NCI-H1092 (cell line): ENCODE measurements at regions not wholly inside any gene's neighbourhood (a gene's known extent, or its start where the extent isn't known, plus 50 kb on each side); places are given as distances from the start of the nearest gene placed in this dataset.
"Not testable (repeated sequence)": the region's sequence is repeated elsewhere in the genome, so short reads cannot be mapped to it uniquely, and the experiment has no call there.

Experiments
- DNase-seq: peaks from one replicate; lab custom pipeline; 2025; lab: John Stamatoyannopoulos, UW

DNA sequence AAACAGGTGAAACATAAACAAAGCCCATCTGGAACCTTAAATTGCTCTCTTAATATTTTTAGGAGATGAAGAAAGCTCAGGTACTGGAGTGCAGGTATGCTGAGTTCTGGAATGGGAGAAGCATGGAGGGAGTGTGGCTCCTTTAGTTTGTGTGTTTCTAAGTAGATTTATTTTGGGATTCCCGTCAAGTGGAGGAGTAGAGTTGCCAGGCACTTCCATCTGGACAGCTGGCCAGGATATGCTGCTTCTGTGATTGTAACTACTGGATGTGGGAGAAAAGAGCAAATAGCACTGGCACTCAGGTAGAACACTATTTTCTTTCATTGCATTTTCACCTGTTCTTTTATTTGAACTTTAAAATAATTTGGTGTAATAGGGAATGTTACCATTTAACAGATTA, 182.3 kb upstream of the MAST4 start:
- DNase-seq = no peak

DNA sequence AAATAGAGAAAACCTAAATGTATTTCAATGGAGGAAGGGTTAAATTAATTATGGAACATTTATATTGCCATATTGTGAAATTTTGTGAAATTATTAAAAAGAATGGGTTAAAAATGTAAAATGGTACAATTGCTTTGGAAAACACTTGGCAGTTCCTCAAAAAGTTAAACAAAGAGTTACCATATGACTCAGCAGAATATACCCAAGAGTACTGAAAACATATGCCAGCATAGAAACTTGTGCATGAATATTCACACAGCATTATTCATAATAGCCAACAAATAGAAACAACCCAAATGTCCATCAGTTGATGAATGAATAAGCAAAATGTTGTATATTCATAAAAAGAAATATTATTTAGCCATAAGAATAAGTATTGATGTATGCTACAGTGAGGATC, 181.0 kb upstream of the MAST4 start:
- no peak for DNase-seq

- no peak for DNase-seq
Observed at GRCh38 chr5:66416698-66417097, 179.5 kb upstream of the MAST4 start.

DNA sequence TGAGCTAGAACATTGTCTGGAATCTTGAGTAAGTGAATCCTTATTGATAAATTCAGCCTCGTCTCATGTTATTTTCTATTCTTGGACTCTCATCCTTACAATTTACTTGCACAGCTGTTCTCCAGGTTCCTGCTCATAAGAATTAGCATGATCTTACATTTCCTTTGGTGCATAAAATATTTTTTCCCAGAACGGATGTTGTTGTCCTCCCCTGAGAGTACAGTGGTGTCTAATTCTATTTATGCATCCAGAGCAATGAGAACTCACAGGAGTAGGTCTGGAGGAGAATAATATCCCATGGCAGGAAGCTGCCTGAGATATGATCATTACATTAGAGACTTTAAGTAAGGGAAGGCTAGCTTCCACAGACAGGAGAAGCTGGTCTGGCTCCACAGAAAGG, 178.4 kb upstream of the MAST4 start:
- no peak for DNase-seq

DNA sequence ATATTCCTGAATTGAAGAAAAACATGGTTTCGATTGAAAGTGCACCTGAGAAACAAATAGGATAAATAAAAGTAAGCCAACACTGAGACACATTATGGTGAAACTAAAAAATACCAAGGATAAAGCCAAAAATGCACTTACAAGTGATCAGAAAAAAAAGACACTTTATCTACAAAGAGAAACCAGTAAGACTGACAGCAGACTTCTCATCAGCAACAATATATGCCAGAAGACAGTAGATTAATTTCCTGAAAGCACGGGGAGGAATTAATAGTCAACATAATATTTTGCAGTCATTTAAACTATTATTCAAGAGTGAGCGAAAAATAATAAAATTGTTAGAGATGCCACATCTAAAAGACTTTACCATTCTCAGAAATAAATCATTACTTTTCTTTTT, 172.7 kb upstream of the MAST4 start:
- DNase-seq = no peak

DNA sequence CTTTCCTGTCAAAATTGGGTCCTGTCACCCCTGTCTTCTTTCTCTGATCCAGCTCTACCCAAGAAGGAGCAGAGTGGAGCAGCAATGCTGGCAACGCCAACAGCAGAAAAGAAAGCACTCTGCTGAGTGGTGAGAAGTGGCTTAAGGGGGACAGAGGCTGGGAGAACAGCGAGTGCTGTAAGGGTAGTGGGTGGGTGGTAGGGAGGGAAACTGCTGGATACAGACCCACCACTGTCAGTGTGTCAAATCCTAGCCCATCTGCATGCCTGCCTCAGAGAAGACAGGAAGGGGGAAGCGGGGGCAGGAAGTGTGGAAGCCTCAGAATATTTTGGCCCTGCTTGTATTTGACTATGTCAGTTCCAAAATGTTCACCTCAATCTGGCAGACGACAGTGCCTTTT, 170.4 kb upstream of the MAST4 start:
- DNase-seq = no peak

GRCh38 chr5:66426259-66427138, 169.7 kb upstream of the MAST4 start:
- no peak for DNase-seq

- DNase-seq = no peak
Observed at GRCh38 chr5:66427139-66427442, 169.1 kb upstream of the MAST4 start.

DNA sequence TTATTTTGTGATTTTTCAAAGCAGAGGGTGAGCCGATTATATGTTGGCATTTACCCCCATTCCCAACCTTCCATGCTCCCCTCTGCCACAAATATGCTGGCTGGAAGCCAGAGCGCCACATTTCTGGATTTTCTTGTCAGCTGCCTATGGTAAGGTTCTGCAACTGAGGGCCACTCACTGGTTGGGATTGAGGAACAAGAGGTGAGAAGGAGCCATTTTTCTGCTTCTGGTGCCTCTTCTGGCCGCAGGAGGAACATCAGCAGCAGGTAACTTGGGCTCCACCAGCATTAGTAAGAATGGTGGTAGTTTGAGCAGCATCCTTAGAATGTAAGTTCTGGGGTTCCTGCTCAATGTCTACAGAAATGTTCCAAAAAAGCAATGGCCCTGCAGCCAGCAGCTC, 159.5 kb upstream of the MAST4 start:
- DNase-seq = no peak

DNA sequence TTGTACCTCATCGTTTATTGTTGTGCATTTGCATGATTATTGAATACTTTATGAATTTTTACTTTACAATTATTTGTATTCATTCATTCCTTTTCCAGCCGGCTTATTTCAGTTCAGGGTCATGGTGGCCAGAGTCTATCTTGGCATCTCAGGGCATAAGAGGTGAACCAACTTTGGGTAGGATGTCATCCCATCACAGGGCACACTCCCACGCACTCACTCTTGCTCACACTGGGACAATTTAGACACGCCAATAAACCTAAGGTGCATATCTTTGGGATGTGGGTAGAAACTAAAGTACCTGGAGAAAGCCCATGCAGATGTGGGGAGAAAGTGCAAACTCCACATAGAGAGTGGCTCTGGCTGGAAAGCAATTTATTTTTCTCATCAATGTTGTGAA, 158.1 kb upstream of the MAST4 start:
- DNase-seq = no peak

DNA sequence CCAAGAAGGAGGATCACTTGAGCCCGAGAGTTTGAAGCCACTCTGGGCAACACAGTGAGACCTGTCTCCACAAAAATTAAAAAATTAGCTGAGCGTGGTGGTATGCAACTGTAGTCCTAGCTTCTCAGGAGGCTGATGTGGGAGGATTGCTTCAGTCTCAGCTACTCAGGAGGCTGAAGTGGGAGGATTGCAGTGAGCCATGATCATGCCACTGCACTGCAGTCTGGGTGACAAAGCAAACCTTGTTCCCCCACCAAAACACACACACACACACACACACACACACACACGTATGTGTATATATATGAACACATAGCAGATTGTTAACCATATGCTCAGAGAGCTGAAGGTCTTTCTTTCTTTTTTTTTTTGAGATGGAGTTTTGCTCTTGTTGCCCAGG, 157.5 kb upstream of the MAST4 start:
- DNase-seq = no peak

- no peak for DNase-seq
Observed at GRCh38 chr5:66440202-66440680, 156.0 kb upstream of the MAST4 start.

DNA sequence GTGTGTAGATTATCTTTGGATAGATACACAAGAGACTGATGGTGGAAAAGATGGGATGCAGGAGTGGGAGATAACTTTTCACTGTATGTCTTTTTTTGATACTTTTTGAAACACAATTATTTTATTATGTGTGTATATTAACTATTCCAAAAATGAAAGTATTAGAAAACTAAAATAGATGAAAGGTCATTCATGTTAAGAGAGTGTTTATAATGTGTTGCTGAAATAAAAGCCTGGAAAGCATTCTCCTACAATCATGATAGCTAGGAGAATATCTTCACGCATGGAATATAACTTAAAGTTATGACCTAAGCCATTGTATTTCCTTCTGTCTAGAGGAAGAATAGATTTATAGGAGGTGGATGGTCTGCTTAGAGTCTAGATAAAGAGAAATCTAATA, 154.8 kb upstream of the MAST4 start:
- DNase-seq = no peak

DNA sequence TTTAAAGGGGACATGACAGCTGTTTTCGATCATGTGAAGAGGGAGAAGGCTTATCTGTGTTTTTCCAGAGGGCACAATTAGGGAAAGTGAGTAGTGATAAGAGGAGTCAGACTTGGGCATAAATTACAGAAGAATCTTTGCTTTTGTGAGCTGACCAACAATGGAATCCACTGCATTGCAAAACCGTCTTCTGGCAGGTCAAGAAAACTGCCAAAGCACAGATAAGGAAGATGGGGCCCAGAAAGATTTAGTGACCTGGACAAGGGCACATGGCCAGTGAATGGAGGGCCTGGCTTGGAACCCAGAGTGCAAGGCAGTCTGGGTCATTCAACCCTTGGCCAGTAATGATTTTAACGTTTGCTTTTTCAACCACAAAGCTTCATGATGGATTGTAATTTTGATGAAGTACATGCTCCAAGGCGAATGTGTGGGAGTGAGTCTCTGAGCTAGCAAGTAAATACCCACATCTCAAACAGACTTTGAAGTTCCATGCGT, 153.2 kb upstream of the MAST4 start:
- no peak for DNase-seq

DNA sequence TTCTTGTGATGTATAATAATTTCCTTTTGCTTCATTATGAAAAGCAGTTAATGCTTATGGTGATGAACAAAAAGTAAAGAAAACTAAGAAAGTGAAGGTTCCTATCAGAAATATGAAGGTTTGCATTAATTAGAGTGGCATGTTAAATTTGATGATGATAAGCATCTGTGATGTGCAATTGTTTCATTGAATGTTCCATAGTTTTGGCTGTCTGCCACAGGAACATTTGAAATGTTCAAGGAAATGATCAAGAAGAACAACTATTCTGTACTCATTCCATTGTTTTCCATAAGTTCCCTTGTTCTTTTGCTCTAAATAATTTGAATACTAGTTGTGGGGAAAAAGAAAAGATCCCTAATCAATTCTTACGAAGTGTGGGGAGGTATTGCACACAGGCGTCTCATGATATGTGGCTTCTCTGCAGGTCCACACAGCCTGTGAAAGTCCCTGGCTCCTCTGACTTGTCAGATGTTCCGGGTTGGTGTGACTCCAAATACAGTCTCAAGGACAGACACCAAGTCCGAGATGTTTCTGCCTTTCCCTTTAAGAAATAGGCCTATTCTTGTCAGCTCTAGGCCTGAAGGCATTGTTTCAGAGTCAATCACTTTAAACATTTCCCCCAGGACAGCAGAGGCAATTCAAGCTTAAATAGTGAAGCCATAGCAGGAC, 152.6 kb upstream of the MAST4 start:
- DNase-seq = no peak

- not testable (repeated sequence) for DNase-seq
Observed at GRCh38 chr5:66448070-66448469, 148.1 kb upstream of the MAST4 start.

GRCh38 chr5:66450237-66450636, 146.0 kb upstream of the MAST4 start:
- DNase-seq = no peak

DNA sequence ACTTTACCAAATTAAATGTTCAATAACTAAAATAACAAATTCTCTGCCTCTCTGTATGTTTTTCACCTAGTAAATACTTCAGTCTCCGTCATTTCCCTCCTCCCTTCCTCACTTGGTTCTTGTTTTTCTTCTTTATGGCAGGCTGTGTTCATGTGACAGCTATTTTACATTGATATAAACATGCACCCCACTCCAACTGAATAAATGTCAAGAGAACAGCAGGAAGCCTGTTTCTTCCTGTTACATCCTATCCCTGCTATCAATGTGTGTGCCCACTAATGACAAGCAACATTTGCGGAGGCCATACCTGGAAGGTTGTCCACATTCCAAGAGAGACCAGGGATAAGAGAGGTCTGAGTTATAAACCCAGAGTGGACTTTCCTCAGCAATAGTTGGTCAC, 145.2 kb upstream of the MAST4 start:
- DNase-seq = no peak

GRCh38 chr5:66452109-66452508, 144.1 kb upstream of the MAST4 start:
- no peak for DNase-seq

DNA sequence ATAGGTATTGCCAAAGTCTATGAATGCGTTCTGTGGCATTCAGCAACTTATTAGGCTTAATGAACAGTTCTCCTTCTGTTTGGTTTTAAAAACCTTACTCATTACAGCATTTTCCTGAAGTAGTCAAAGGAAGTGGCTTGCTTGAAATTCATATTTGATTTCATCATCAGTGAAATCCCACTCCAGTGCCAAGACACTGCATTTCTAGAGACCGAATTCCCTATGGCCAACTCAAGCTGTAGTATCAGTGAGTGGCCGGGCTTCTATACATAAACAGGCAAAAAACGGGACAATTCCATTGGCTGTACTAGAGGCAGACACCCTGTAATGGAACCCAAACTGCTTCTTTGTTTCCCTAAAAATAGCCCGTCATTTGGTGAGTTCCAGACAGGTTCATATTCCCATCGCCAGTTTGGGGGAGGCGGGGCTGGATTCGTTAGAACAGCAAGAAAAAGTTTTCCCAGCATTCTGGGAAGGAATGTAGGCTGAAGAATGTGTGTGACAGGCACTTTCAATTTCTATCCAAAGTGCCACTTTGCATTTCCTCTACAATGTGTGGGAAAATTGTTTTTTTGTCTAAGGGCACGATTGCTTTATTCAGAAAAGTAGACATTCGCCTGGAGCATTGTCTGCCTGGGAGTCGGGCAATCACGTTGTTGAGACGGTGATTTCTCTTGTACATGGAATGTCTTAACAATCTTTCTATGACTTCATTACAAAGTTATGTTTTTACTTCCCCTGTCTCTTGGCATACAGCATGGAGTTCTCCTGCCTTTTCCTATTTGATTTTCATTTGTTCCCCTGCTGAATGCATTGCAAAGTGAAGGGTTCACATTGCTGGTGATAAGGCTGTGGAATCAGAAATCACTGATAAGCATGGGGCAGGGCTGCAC, 141.8 kb upstream of the MAST4 start:
- no peak for DNase-seq

DNA sequence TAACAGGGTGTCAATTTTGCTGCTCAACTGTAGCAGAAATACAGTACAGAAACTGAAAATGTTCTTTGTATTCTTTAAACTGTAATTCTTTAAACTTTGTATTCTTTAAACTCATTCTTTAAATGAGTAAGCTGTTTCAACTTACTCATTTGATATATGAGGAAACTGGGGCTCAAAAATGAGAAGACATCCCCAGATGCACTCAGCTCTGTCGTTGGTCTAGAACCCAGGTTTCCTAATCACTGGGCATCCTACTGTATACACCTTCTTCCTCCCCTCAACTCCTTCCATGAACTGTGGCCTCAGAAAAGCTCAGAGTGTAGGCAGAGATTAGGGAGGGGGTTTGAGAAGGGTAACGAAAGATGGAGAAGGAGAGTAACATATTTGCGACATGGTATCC, 136.5 kb upstream of the MAST4 start:
- no peak for DNase-seq

GRCh38 chr5:66467564-66467963, 128.6 kb upstream of the MAST4 start:
- no peak for DNase-seq

GRCh38 chr5:66469684-66470083, 126.5 kb upstream of the MAST4 start:
- DNase-seq = no peak
